Esophagus squamous epithelium (tissue), 4 donors: ENCODE measurements at regions not wholly inside any gene's neighbourhood (a gene's known extent, or its start where the extent isn't known, plus 50 kb on each side); places are given as distances from the start of the nearest gene placed in this dataset.

Experiments used
- CTCF ChIP-seq, 6 experiments: fragments of 450-650 bp in 4 of 6; fragments of 200-600 bp in 2 of 6; sonication (generic) in 2 of 6; IDR thresholded peaks; one replicate each; pipeline ENCODE4 v1.5.1; 2016 to 2019; ENCODE audit warnings: antibody characterized with exemption in 6 of 6, mild to moderate bottlenecking in 4 of 6, moderate library complexity in 4 of 6
- POLR2A ChIP-seq, 4 donors: fragments of 450-650 bp; IDR thresholded peaks; one replicate each; pipeline ENCODE4 v1.6.1; 2017; ENCODE audit warnings: antibody characterized with exemption in 4 of 4, mild to moderate bottlenecking in 4 of 4, moderate library complexity in 3 of 4

- TF ChIP-seq CTCF (IDR thresholded peaks at IDR 0.05) (no peak), POLR2A (IDR thresholded peaks at IDR 0.05) (no peak)
These were observed 55.3 kb upstream of the LGALSL start for GRCh38 chr2:64398516-64399129.
